ENCODE measurements at regions not wholly inside any gene's neighbourhood (a gene's known extent, or its start where the extent isn't known, plus 50 kb on each side); places are given as distances from the start of the nearest gene placed in this dataset.
A peak's percentile ranks its signal among the peaks of the same experiment; 100 is the strongest.
"Not testable (repeated sequence)": the region's sequence is repeated elsewhere in the genome, so short reads cannot be mapped to it uniquely, and the experiment has no call there.

DNA sequence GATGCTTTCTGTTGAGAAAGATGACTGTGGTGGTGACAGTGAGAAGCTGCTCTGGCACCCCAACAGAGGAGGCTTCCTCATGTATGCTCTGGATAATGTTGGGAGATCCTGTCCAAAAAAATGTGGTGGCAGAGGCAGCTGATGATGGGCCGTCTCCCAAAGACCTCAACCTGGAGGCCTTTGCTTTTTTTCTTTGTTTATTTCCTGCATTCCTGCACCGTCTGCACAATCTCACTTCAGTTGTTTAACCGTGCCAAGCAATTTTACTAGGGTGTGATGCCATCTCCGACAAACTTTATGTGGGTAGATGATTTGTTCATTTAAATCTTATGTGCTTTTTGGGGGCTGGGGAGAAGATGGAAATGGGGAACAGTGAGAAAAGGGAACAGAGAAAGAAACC is 62.2 kb upstream of the IGFBP5 start:
- no peak overlapping the region for H3K4me3 ChIP-seq (ENCODE audit: low read length)
- no peak for DNase-seq (ENCODE audit: low read depth)
- TF ChIP-seq, protein P1, sequence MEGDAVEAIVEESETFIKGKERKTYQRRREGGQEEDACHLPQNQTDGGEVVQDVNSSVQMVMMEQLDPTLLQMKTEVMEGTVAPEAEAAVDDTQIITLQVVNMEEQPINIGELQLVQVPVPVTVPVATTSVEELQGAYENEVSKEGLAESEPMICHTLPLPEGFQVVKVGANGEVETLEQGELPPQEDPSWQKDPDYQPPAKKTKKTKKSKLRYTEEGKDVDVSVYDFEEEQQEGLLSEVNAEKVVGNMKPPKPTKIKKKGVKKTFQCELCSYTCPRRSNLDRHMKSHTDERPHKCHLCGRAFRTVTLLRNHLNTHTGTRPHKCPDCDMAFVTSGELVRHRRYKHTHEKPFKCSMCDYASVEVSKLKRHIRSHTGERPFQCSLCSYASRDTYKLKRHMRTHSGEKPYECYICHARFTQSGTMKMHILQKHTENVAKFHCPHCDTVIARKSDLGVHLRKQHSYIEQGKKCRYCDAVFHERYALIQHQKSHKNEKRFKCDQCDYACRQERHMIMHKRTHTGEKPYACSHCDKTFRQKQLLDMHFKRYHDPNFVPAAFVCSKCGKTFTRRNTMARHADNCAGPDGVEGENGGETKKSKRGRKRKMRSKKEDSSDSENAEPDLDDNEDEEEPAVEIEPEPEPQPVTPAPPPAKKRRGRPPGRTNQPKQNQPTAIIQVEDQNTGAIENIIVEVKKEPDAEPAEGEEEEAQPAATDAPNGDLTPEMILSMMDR (conservative IDR thresholded peaks at IDR 0.05; ENCODE audit: low read length) = no peak

DNA sequence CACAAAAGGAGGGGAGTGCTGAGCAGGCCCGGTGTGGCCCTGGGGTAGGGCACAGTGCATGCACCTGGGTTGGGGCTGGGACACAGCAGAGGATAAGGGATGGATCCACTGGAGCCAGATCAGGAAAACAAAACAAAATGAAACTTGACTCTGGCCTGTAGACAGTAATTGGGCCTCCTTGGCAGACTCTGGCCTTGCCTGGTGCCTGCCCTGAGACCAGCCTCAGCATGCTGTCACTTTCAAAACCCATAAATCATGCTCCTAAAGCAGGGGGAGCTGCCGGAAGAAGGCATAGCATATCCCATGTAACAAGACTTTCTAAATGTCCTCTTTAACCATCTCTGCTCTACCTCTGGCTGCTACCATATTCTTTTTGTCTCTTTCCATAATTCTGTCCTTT is 61.1 kb upstream of the IGFBP5 start:
- no peak overlapping the region for H3K4me3 ChIP-seq (ENCODE audit: low read length)
- no peak for DNase-seq (ENCODE audit: low read depth)
- TF ChIP-seq, protein P1 (conservative IDR thresholded peaks at IDR 0.05; ENCODE audit: low read length) = no peak

DNA sequence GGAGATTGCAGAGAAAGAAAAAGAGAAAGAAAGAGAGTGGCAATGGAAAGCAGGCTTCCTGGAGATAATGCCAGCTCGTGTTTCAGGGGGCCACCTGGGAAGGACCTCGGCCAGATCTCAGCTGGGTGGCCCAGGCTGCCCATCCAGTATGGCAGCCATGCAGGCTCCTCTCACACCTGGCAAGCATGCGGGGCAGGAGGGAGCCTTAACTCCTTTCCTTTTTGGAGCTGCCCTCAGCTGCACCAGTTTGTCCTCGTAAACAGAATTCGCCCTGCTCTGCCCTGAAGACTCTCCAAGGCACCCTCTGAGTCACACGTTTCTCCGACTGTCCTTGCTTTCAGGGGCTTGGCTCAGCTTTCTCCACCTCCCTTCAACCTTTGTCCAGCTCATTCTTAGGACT is 59.5 kb upstream of the IGFBP5 start:
- no peak overlapping the region for H3K4me3 ChIP-seq (ENCODE audit: low read length)
- TF ChIP-seq, protein P1 (conservative IDR thresholded peaks at IDR 0.05; ENCODE audit: low read length) = no peak
- no peak for DNase-seq (ENCODE audit: low read depth)

DNA sequence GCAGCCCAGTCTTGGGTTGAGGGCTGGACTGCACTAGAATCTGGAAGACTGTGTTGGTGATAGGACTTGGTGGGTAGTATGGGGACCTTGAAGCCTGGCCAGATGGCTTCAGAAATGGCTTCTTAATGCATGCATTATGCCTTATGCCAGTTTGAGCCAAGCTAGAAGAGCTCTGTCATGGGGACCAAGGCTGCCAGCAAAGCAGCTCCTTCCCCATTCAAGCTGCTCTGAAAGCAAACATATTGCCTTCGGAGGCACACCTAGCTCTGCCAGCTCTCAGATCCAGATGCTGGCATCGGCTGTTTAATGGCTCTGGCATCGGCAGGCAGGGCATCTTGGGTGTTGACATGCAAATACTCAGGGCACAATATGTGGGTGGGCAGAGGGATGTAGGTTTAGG is 59.0 kb upstream of the IGFBP5 start:
- no peak for DNase-seq (ENCODE audit: low read depth)
- TF ChIP-seq, protein P1 (conservative IDR thresholded peaks at IDR 0.05; ENCODE audit: low read length) = no peak
- no peak overlapping the region for H3K4me3 ChIP-seq (ENCODE audit: low read length)

DNA sequence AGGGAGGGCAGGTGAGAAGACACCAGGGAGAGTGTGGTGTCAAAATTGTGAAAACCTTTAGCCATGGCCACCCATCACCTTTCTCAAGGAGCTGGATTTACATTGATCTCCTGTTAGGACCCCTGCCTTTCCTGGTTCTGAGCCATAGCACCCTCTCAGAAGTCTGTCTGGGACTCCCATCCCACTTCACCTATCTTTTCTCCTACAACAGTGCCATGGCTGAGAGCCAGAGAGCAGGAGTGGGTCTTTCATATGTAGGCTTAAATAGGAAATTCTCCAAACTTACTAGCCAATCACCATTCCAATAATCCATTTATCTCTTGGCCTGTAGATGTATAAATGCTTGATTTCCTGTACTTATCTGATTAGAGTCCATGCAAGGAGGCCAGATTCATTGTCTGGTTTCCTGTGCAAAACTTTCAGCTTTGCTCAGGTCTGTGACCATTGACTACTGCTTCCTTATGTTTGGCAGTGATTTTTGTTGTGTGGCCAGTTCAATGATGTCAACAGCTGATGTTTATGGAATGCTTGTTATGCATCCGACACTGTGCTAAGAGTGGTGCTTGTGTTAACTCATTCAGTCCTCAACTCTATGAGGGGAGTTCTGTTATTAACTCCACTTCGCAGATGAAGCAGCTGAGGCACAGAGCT is 57.6 kb upstream of the IGFBP5 start:
- TF ChIP-seq, protein P1 (conservative IDR thresholded peaks at IDR 0.05; ENCODE audit: low read length) = no peak
- H3K4me3 ChIP-seq (ENCODE audit: low read length) = no peak overlapping the region
- peak; percentile 48 for DNase-seq (ENCODE audit: low read depth)

DNA sequence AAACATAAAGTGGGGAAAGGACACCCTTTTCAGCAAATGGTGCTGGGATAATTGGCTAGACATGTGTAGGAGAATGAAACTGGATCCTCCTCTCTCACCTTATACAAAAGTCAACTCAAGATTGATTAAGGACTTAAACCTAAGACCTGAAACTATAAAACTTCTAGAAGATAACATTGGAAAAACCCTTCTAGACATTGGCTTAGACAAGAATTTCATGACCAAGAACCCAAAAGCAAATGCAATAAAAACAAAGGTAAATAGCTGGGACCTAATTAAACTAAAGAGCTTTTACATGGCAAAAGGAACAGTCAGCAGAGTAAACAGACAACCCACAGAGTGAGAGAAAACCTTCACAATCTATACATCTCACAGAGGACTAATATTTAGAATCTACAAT is 55.4 kb upstream of the IGFBP5 start:
- not testable (repeated sequence) for DNase-seq (ENCODE audit: low read depth); H3K4me3 ChIP-seq (ENCODE audit: low read length)

DNA sequence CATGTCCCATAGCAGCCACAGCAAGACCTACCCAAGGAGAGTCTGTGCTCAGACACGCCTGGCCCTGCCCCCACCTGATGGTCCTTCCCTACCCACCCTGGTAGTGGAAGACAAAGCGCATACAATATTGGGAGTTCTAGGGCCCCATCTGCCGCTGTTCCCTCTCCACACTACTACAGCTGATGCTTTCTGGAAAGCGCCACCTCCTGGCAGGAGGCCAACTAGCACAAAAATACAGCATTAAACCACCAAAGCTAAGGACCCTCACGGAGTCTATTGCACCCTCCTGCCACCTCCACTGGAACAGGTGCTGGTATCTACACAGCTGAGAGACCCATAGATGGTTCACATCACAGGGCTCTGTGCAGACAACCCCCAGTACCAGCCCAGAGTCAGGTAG is 50.9 kb upstream of the IGFBP5 start:
- H3K4me3 ChIP-seq (ENCODE audit: low read length); DNase-seq (ENCODE audit: low read depth): not testable (repeated sequence)

DNA sequence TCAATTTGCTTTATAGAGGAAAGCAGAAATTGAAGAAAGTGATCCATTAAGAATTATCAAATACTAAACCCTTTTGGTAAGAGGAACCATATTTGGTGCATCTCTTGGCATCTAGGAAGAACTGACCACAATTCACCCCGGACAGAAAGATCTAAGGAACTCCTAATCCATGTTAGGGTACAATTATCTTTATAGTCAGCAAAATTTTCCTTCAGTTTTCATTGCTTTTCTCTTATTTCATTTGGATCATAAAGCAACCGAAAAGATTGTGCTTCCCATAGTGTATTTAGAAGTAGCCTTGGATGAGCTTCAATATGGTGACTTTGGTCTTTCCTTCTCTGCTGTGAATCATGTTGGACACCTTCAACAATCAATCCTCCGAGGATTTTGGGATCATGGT is 50.1 kb upstream of the IGFBP5 start:
- DNase-seq (ENCODE audit: low read depth) = no peak
- H3K4me3 ChIP-seq (ENCODE audit: low read length) = no peak overlapping the region
- TF ChIP-seq, protein P1 (conservative IDR thresholded peaks at IDR 0.05; ENCODE audit: low read length) = no peak

All from AG10803 (cell line).